DMS 273 treated with DMSO at 0.1 percent for 48 hours (cell line): ENCODE measurements at regions not wholly inside any gene's neighbourhood (a gene's known extent, or its start where the extent isn't known, plus 50 kb on each side); places are given as distances from the start of the nearest gene placed in this dataset.

Experiments used
- DNase-seq: peaks from one replicate; lab custom pipeline; 2025; lab: John Stamatoyannopoulos, UW

GRCh38 chr2:118565786-118566540, 281.5 kb downstream of the EN1 start:
- no peak for DNase-seq

- DNase-seq, result no peak
Measured at GRCh38 chr2:118565301-118565700, 282.1 kb downstream of the EN1 start.

- DNase-seq, result no peak
Measured at GRCh38 chr2:118562144-118562543, 285.3 kb downstream of the EN1 start.

GRCh38 chr2:118558846-118559245, 288.6 kb downstream of the EN1 start:
- no peak for DNase-seq

- DNase-seq, result no peak
Measured at GRCh38 chr2:118557791-118558190, 289.7 kb downstream of the EN1 start.

- DNase-seq, result no peak
Measured at GRCh38 chr2:118557016-118557415, 290.4 kb downstream of the EN1 start.

- no peak for DNase-seq
Measured at GRCh38 chr2:118554616-118555015, 292.8 kb downstream of the EN1 start.

GRCh38 chr2:118549503-118549902, 297.9 kb downstream of the EN1 start:
- DNase-seq, result no peak

- no peak for DNase-seq
Measured at GRCh38 chr2:118548880-118549488, 298.5 kb downstream of the EN1 start.

GRCh38 chr2:118539290-118539689, 308.2 kb downstream of the EN1 start:
- no peak for DNase-seq

- no peak for DNase-seq
Measured at GRCh38 chr2:118536306-118536705, 311.1 kb downstream of the EN1 start.

- no peak for DNase-seq
Measured at GRCh38 chr2:118535818-118536212, 311.6 kb downstream of the EN1 start.

GRCh38 chr2:118535171-118535817, 312.2 kb downstream of the EN1 start:
- DNase-seq, result no peak

- no peak for DNase-seq
Measured at GRCh38 chr2:118530976-118531375, 316.5 kb downstream of the EN1 start.

- DNase-seq, result no peak
Measured at GRCh38 chr2:118529908-118530599, 317.4 kb downstream of the EN1 start.

GRCh38 chr2:118527571-118527970, 319.9 kb downstream of the EN1 start:
- no peak for DNase-seq

- no peak for DNase-seq
Measured at GRCh38 chr2:118525346-118525745, 322.1 kb downstream of the EN1 start.

GRCh38 chr2:118524911-118525310, 322.5 kb downstream of the EN1 start:
- DNase-seq, result no peak

GRCh38 chr2:118523761-118524160, 323.7 kb downstream of the EN1 start:
- DNase-seq, result no peak

GRCh38 chr2:118521960-118522359, 325.5 kb downstream of the EN1 start:
- no peak for DNase-seq

GRCh38 chr2:118521272-118521671, 326.2 kb downstream of the EN1 start:
- DNase-seq, result no peak

- DNase-seq, result no peak
Measured at GRCh38 chr2:118520246-118520645, 327.2 kb downstream of the EN1 start.

- no peak for DNase-seq
Measured at GRCh38 chr2:118519511-118519910, 327.9 kb downstream of the EN1 start.
